Endothelial cell of umbilical vein (primary cell): ENCODE measurements at regions not wholly inside any gene's neighbourhood (a gene's known extent, or its start where the extent isn't known, plus 50 kb on each side); places are given as distances from the start of the nearest gene placed in this dataset.
A peak's percentile ranks its signal among the peaks of the same experiment; 100 is the strongest.

Experiments used
- BruUV-seq: library from RNA; stranded (reverse); fragments of 400-500 nt; replicated peaks from 2 replicates; lab custom pipeline; 2021; lab: Mats Ljungman, UMichigan
- CTCF ChIA-PET: fragments of 300-600, 350-600 bp; sonication (Branson Sonifier 250); formaldehyde crosslinking; loops from one replicate; lab custom pipeline; 2021; ENCODE audit warnings: antibody characterized with exemption, inconsistent platforms; lab: Charles Lee
- POLR2A ChIA-PET: fragments of 300-600, 350-600 bp; sonication (Branson Sonifier 250); formaldehyde crosslinking; loops from one replicate; lab custom pipeline; 2021; ENCODE audit warnings: antibody characterized with exemption, inconsistent platforms; lab: Charles Lee
- DNase-seq: peaks from one replicate; pipeline ENCODE4 v3.0.0-alpha.2; 2011; ENCODE audit warnings: low read depth, low spot score
- FAIRE-seq: peaks from 2 replicates; lab custom pipeline; 2011; peaks lifted over from hg19 to GRCh38; lab: Jason Lieb, UNC
- H2AFZ ChIP-seq: 2 replicates; pipeline ENCODE4 v1.6.0; 2012; ENCODE audit warnings: low read depth, low read length, control low read depth, inconsistent platforms
- H3K27ac ChIP-seq: 2 replicates; pipeline ENCODE4 v1.5.1; 2011; ENCODE audit warnings: low read depth, mild to moderate bottlenecking, control low read depth, low read length, moderate library complexity; ENCODE audit not compliant: insufficient read depth
- H3K27me3 ChIP-seq, 2 experiments: 2 replicates each; pipeline versions ENCODE4 v1.6.0 to v1.6.1; 2011; ENCODE audit warnings: low read length in 2 of 2, mixed read lengths in 1 of 2; ENCODE audit not compliant: control insufficient read depth in 2 of 2, insufficient read depth in 2 of 2
- H3K36me3 ChIP-seq, 2 experiments: 2 replicates in 1 of 2; 3 replicates in 1 of 2; pipeline ENCODE4 v1.5.1; 2011; ENCODE audit warnings: low read length in 2 of 2, mild to moderate bottlenecking in 1 of 2, moderate library complexity in 1 of 2; ENCODE audit not compliant: control insufficient read depth in 2 of 2, insufficient read depth in 2 of 2; ENCODE audit errors: extremely low read depth in 1 of 2
- H3K4me1 ChIP-seq: 3 replicates; pipeline ENCODE4 v1.5.1; 2011; ENCODE audit warnings: mild to moderate bottlenecking, low read length; ENCODE audit not compliant: control insufficient read depth, insufficient read depth; ENCODE audit errors: extremely low read depth
- H3K4me2 ChIP-seq: 2 replicates; pipeline ENCODE4 v1.6.1; 2011; ENCODE audit warnings: low read length, control low read depth, mixed read lengths; ENCODE audit not compliant: insufficient read depth
- H3K4me3 ChIP-seq, 3 experiments: fragments of 200-600 bp in 1 of 3; sonication (generic), shearing (Covaris generic) in 1 of 3; replicated peaks in 1 of 3; 2 replicates each; pipeline ENCODE4 v1.5.1; 2011 to 2016; ENCODE audit warnings: control low read depth in 3 of 3, low read length in 3 of 3, mild to moderate bottlenecking in 2 of 3, inconsistent platforms in 1 of 3, low read depth in 1 of 3, moderate library complexity in 1 of 3; ENCODE audit not compliant: insufficient read depth in 1 of 3
- H3K79me2 ChIP-seq: 2 replicates; pipeline ENCODE4 v1.6.0; 2012; ENCODE audit warnings: low read length, inconsistent platforms; ENCODE audit not compliant: control insufficient read depth, insufficient read depth
- H3K9ac ChIP-seq: replicated peaks from 2 replicates; pipeline ENCODE3; 2011; ENCODE audit warnings: low read length, control low read depth; ENCODE audit not compliant: insufficient read depth; ENCODE audit errors: extremely low read depth
- H3K9me1 ChIP-seq: replicated peaks from 3 replicates; pipeline ENCODE4 v1.6.0; 2011; ENCODE audit warnings: mild to moderate bottlenecking, low read length; ENCODE audit not compliant: control insufficient read depth, insufficient read depth; ENCODE audit errors: extremely low read depth
- H3K9me3 ChIP-seq: replicated peaks from 2 replicates; pipeline ENCODE4 v1.5.1; 2012; ENCODE audit warnings: low read length, inconsistent platforms; ENCODE audit not compliant: control insufficient read depth, insufficient read depth
- H4K20me1 ChIP-seq: replicated peaks from 2 replicates; pipeline ENCODE3; 2011; ENCODE audit warnings: mild to moderate bottlenecking, low read length; ENCODE audit not compliant: control insufficient read depth, insufficient read depth; ENCODE audit errors: extremely low read depth
- EZH2 ChIP-seq: IDR thresholded peaks from 2 replicates; pipeline ENCODE4 v1.6.1; 2012; ENCODE audit warnings: borderline replicate concordance, low read depth, mild to moderate bottlenecking, moderate library complexity, low read length, inconsistent platforms; ENCODE audit not compliant: severe bottlenecking
- FOS ChIP-seq: IDR thresholded peaks from 2 replicates; pipeline ENCODE4 v1.6.1; 2011; ENCODE audit warnings: mild to moderate bottlenecking, low read length, moderate library complexity, borderline replicate concordance; ENCODE audit not compliant: insufficient read depth
- GATA2 ChIP-seq: IDR thresholded peaks from 2 replicates; pipeline ENCODE4 v1.7.0; 2011; ENCODE audit warnings: low read depth, mild to moderate bottlenecking, moderate library complexity, mixed read lengths, low read length; ENCODE audit not compliant: insufficient read length, insufficient read depth
- JUN ChIP-seq: IDR thresholded peaks from 2 replicates; pipeline ENCODE4 v1.6.1; 2011; ENCODE audit warnings: borderline replicate concordance, low read depth; ENCODE audit not compliant: insufficient read length, insufficient read depth
- MAX ChIP-seq: IDR thresholded peaks from 2 replicates; pipeline ENCODE4 v1.6.1; 2011; ENCODE audit not compliant: insufficient read depth, insufficient read length
- MYC ChIP-seq: IDR thresholded peaks from one replicate; pipeline ENCODE4 v1.6.1; 2011; ENCODE audit warnings: mild to moderate bottlenecking, low read depth, low read length
- POLR2A ChIP-seq: IDR thresholded peaks from 2 replicates; pipeline ENCODE4 v1.6.1; 2012; ENCODE audit warnings: low read depth, mild to moderate bottlenecking, control low read depth, low read length
- POLR2AphosphoS5 ChIP-seq: IDR thresholded peaks from 2 replicates; pipeline ENCODE4 v1.6.1; 2012; ENCODE audit warnings: low read depth, mild to moderate bottlenecking, control low read depth, low read length, moderate library complexity; ENCODE audit not compliant: insufficient read depth
- dilution Hi-C: fragments of 300-500 bp; cut with MboI; formaldehyde crosslinking; loops from one replicate; pipeline ENCODE4 v1.15.0; 2019; ENCODE audit warnings: low sequenced_read_pairs; ENCODE audit not compliant: extremely low pct_ligation_motif_present
- intact Hi-C: fragments of 100-400 bp; cut with micrococcal nuclease; formaldehyde crosslinking; loops from one replicate; pipeline ENCODE4 v1.10.0; 2022
- TF ChIP-seq, protein P1 (sequence below), 2 donors: IDR thresholded peaks; 1 replicate in 1 of 2; 2 replicates in 1 of 2; pipeline ENCODE4 v1.5.1; 2011; ENCODE audit warnings: low read length in 2 of 2, mild to moderate bottlenecking in 2 of 2, moderate library complexity in 2 of 2, control low read depth in 1 of 2, inconsistent platforms in 1 of 2, low read depth in 1 of 2; ENCODE audit not compliant: insufficient read depth in 1 of 2; ENCODE audit errors: extremely low read depth in 1 of 2

- no peaks in the 10 kb centered on the region for H3K36me3 ChIP-seq
- no peaks in the 10 kb centered on the region for H3K9me3 ChIP-seq
- FAIRE-seq, result peak; percentile 33
- no peak overlapping the region for H3K4me3 ChIP-seq
- ChIA-PET POLR2A (no interaction called here), CTCF (interaction anchor here (1.0 to 2.2 kb wide), 3 partner anchors 8 to 481 kb away, joined by 3 to 13 read pairs (median 4); no protein-coding TSS in a partner anchor)
- DNase-seq, result no peak
- peak overlapping the region; percentile 13 for H2AFZ ChIP-seq
- no peak overlapping the region for H3K4me2 ChIP-seq
- no TSS peak for BruUV-seq
- peaks cover 10% of the 10 kb centered on the region for H3K79me2 ChIP-seq
- no peaks in the 10 kb centered on the region for H3K27me3 ChIP-seq
- peaks cover 71% of the 10 kb centered on the region for H3K4me1 ChIP-seq
- dilution Hi-C loops (no loop called here), intact Hi-C loops (loop anchor here (2.0 to 10.0 kb wide), 4 partner anchors 85 to 1229 kb away; partner anchors contain the start of genes AVL9 and LSM5)
- peak overlapping the region; percentile 97 for H3K27ac ChIP-seq
- H3K9ac ChIP-seq, result no peak overlapping the region
- TF ChIP-seq MAX (no peak), FOS (no peak), JUN (no peak)
- no peaks in the 10 kb centered on the region for H3K9me1 ChIP-seq
- H4K20me1 ChIP-seq, result no peaks in the 10 kb centered on the region
Measured at GRCh38 chr7:33724201-33724600, 181.1 kb upstream of the BMPER start.

DNA sequence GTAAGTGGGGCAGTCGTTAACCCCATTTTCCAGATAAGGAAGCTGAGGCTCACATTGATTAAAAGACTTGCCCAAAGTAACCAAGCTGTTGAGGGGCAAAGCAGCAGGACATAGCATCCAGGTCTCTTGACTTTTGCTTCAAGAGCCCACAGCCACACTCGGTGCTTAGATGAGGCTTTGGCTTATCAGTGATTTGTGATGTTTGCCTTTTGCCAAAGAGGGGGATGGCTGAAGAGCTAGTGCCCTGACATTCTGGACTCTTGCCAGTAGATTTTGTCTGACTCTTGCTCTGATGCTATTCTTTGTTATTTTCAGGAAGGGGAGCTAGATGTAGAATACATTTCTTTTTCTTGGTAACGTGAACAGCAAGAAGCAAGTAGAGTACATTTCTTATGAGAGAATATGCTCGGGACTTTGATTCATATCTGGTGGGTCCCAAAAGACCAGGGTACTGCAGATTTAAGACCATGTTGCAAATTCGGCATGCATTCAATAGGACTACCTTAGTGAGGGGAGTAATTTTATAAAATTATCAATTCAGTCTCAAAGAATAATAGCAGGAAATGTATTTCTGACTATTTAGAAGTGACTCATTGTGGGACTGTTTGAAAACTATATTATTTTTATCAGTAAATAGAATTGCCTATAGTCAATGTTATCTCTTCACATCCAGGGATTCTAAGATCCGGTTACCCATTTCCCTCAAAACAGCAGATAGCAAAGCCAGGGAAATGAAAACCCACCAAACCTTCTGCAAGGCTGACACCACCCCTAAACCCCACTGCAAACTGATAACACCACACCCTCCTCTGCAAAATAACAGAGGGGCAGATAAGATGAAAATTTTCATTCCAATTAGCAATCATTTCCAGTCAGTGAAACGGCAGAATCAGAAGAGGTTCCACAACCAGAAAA lies 180.0 kb upstream of the BMPER start:
- peak; percentile 90 for DNase-seq

More for the DNA sequence above, 180.0 kb upstream of the BMPER start:
- H3K27me3 ChIP-seq, result no peaks in the 10 kb centered on the region
- dilution Hi-C loops (no loop called here), intact Hi-C loops (loop anchor here (1.0 to 10.0 kb wide), 11 partner anchors 19 to 1231 kb away; partner anchors contain the start of genes AVL9, KBTBD2 and LSM5)
- peaks cover 82% of the 10 kb centered on the region for H3K4me1 ChIP-seq
- ChIA-PET CTCF (interaction anchor here (0.7 to 2.2 kb wide), 8 partner anchors 10 to 482 kb away, joined by 3 to 13 read pairs (median 4); no protein-coding TSS in a partner anchor), POLR2A (no interaction called here)
- no peaks in the 10 kb centered on the region for H4K20me1 ChIP-seq
- no peaks in the 10 kb centered on the region for H3K36me3 ChIP-seq
- peaks cover 10% of the 10 kb centered on the region for H3K79me2 ChIP-seq
- H2AFZ ChIP-seq, result no peak overlapping the region
- peak overlapping the region; percentile 84 for H3K9ac ChIP-seq
- TF ChIP-seq MYC (no peak), POLR2AphosphoS5 (peak; percentile 60), MAX (no peak), EZH2 (no peak), GATA2 (peak; percentile 99), POLR2A (peak; percentile 71), FOS (peak; percentile 90), JUN (peak; percentile 84)
- TF ChIP-seq, protein P1, sequence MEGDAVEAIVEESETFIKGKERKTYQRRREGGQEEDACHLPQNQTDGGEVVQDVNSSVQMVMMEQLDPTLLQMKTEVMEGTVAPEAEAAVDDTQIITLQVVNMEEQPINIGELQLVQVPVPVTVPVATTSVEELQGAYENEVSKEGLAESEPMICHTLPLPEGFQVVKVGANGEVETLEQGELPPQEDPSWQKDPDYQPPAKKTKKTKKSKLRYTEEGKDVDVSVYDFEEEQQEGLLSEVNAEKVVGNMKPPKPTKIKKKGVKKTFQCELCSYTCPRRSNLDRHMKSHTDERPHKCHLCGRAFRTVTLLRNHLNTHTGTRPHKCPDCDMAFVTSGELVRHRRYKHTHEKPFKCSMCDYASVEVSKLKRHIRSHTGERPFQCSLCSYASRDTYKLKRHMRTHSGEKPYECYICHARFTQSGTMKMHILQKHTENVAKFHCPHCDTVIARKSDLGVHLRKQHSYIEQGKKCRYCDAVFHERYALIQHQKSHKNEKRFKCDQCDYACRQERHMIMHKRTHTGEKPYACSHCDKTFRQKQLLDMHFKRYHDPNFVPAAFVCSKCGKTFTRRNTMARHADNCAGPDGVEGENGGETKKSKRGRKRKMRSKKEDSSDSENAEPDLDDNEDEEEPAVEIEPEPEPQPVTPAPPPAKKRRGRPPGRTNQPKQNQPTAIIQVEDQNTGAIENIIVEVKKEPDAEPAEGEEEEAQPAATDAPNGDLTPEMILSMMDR (IDR thresholded peaks at IDR 0.05; ENCODE audit: extremely low read depth in 1 of 2, insufficient read depth in 1 of 2, low read depth in 1 of 2, low read length in 2 of 2), result no peak
- peak overlapping the region; percentile 97 for H3K27ac ChIP-seq
- FAIRE-seq, result no peak
- H3K4me3 ChIP-seq, result peak overlapping the region in 2 of 3 experiments; percentile 31 to 66
- H3K9me1 ChIP-seq, result no peaks in the 10 kb centered on the region
- no TSS peak for BruUV-seq
- peak overlapping the region; percentile 82 for H3K4me2 ChIP-seq
- no peaks in the 10 kb centered on the region for H3K9me3 ChIP-seq
